SK-N-SH (cell line): ENCODE measurements at regions not wholly inside any gene's neighbourhood (a gene's known extent, or its start where the extent isn't known, plus 50 kb on each side); places are given as distances from the start of the nearest gene placed in this dataset.

ENCODE experiments used
- CTCF ChIA-PET: fragments of 300-600, 350-600 bp; formaldehyde crosslinking; extraction: SDS; loops from one replicate; lab custom pipeline; 2021; lab: Yijun Ruan, JAX
- POLR2A ChIA-PET: fragments of 350-600 bp; sonication (Branson Sonifier 250); formaldehyde crosslinking; extraction: SDS; loops from one replicate; lab custom pipeline; 2020; ENCODE audit warnings: antibody characterized with exemption, inconsistent platforms; lab: Yijun Ruan, JAX
- DNase-seq: peaks from one replicate; pipeline ENCODE4 v3.0.0; 2012
- H2AFZ ChIP-seq: fragments of 200-600 bp; sonication (generic); 2 replicates; pipeline ENCODE4 v1.8.1; 2016; ENCODE audit warnings: antibody characterized with exemption, mild to moderate bottlenecking, low read depth
- H3F3A ChIP-seq: fragments of 200-600 bp; sonication (generic); replicated peaks from 2 replicates; pipeline ENCODE3; 2016; ENCODE audit warnings: antibody characterized with exemption, mild to moderate bottlenecking; ENCODE audit not compliant: insufficient read depth
- H3K27ac ChIP-seq, 2 experiments: fragments of 200-500 bp in 1 of 2; fragments of 200-600 bp in 1 of 2; sonication (Bioruptor generic) in 1 of 2; sonication (generic), shearing (Covaris generic) in 1 of 2; 2 replicates each; pipeline versions ENCODE4 v1.5.1 to v1.6.1; 2014 to 2016; ENCODE audit warnings: low read depth in 2 of 2, inconsistent platforms in 1 of 2, low read length in 1 of 2, mild to moderate bottlenecking in 1 of 2, mixed read lengths in 1 of 2
- H3K27me3 ChIP-seq: fragments of 200-600 bp; sonication (generic), shearing (Covaris generic); 2 replicates; pipeline ENCODE4 v1.6.1; 2016; ENCODE audit warnings: mixed run types; ENCODE audit not compliant: insufficient read depth
- H3K36me3 ChIP-seq, 2 experiments: fragments of 200-500 bp in 1 of 2; fragments of 200-600 bp in 1 of 2; sonication (Bioruptor generic) in 1 of 2; sonication (generic) in 1 of 2; replicated peaks in 1 of 2; 2 replicates each; pipeline versions ENCODE3 to v1.5.1; 2014 to 2016; ENCODE audit warnings: low read length in 1 of 2, mild to moderate bottlenecking in 1 of 2; ENCODE audit not compliant: insufficient read depth in 2 of 2, control insufficient read depth in 1 of 2
- H3K4me1 ChIP-seq, 2 experiments: fragments of 200-500 bp in 1 of 2; fragments of 200-600 bp in 1 of 2; sonication (Bioruptor generic) in 1 of 2; sonication (generic), shearing (Covaris generic) in 1 of 2; 2 replicates each; pipeline versions ENCODE4 v1.5.1 to v1.6.1; 2014 to 2016; ENCODE audit warnings: low read depth in 1 of 2, low read length in 1 of 2, mixed run types in 1 of 2; ENCODE audit not compliant: insufficient read depth in 2 of 2, control insufficient read depth in 1 of 2
- H3K4me2 ChIP-seq: fragments of 200-600 bp; sonication (generic), shearing (Covaris generic); 2 replicates; pipeline ENCODE4 v1.6.1; 2017; ENCODE audit warnings: mixed run types
- H3K4me3 ChIP-seq, 2 experiments: fragments of 200-500 bp in 1 of 2; fragments of 200-600 bp in 1 of 2; sonication (Bioruptor generic) in 1 of 2; sonication (generic), shearing (Covaris generic) in 1 of 2; 2 replicates each; pipeline versions ENCODE4 v1.5.1 to v1.8.1; 2014 to 2016; ENCODE audit warnings: low read depth in 2 of 2, inconsistent platforms in 1 of 2, low read length in 1 of 2, mild to moderate bottlenecking in 1 of 2, mixed read lengths in 1 of 2, moderate library complexity in 1 of 2
- H3K79me2 ChIP-seq: fragments of 200-600 bp; sonication (generic); 2 replicates; pipeline ENCODE4 v1.8.1; 2017; ENCODE audit warnings: mild to moderate bottlenecking; ENCODE audit not compliant: insufficient read depth
- H3K9ac ChIP-seq: fragments of 200-600 bp; sonication (generic); 2 replicates; pipeline ENCODE4 v1.6.1; 2017; ENCODE audit warnings: mixed run types
- H3K9me2 ChIP-seq: fragments of 200-600 bp; sonication (generic); 2 replicates; pipeline ENCODE4 v1.6.1; 2017; ENCODE audit warnings: mixed run types
- H3K9me3 ChIP-seq: fragments of 200-600 bp; sonication (generic); 2 replicates; pipeline ENCODE4 v1.6.1; 2017; ENCODE audit warnings: mixed run types, mild to moderate bottlenecking, moderate library complexity
- H4K20me1 ChIP-seq: fragments of 200-600 bp; sonication (generic); 2 replicates; pipeline ENCODE4 v1.6.1; 2017; ENCODE audit warnings: mild to moderate bottlenecking, mixed run types; ENCODE audit not compliant: insufficient read depth
- EP300 ChIP-seq, 2 experiments: IDR thresholded peaks; 2 replicates each; pipeline versions ENCODE4 v1.4.0 to v1.6.1; 2012; ENCODE audit warnings: borderline replicate concordance in 1 of 2, low read depth in 1 of 2, low read length in 1 of 2
- EZH2phosphoT487 ChIP-seq: fragments of 200-600 bp; sonication (generic); IDR thresholded peaks from 2 replicates; pipeline ENCODE4 v1.6.1; 2017; ENCODE audit warnings: low read depth, mixed run types, mild to moderate bottlenecking, antibody characterized with exemption, moderate library complexity, borderline replicate concordance
- FOXJ3 ChIP-seq: sonication (generic); formaldehyde crosslinking; IDR thresholded peaks from 2 replicates; pipeline ENCODE4 v1.5.1; 2020; ENCODE audit warnings: mild to moderate bottlenecking, missing genetic modification reagents
- FOXM1 ChIP-seq: IDR thresholded peaks from 2 replicates; pipeline ENCODE4 v1.4.0; 2012; ENCODE audit warnings: low read depth, mild to moderate bottlenecking
- GABPA ChIP-seq: IDR thresholded peaks from 2 replicates; pipeline ENCODE4 v1.4.0; 2012; ENCODE audit warnings: low read depth, mild to moderate bottlenecking
- GATA2 ChIP-seq: sonication (generic); formaldehyde crosslinking; IDR thresholded peaks from 2 replicates; pipeline ENCODE4 v1.5.0; 2020; ENCODE audit warnings: mild to moderate bottlenecking, missing genetic modification reagents
- MXI1 ChIP-seq: IDR thresholded peaks from 2 replicates; pipeline ENCODE4 v1.6.1; 2012; ENCODE audit warnings: mild to moderate bottlenecking, low read depth, low read length, improper control_type of control experiment
- NFIC ChIP-seq: IDR thresholded peaks from 2 replicates; pipeline ENCODE4 v1.4.0; 2012; ENCODE audit warnings: borderline replicate concordance
- NRF1 ChIP-seq: IDR thresholded peaks from 2 replicates; pipeline ENCODE4 v1.6.1; 2012; ENCODE audit warnings: low read depth, mild to moderate bottlenecking, low read length
- POLR2AphosphoS5 ChIP-seq: IDR thresholded peaks from 2 replicates; pipeline ENCODE4 v1.6.1; 2012; ENCODE audit warnings: low read depth, low read length
- RXRA ChIP-seq: IDR thresholded peaks from 2 replicates; pipeline ENCODE4 v1.4.0; 2012; ENCODE audit warnings: low read depth, mild to moderate bottlenecking, borderline replicate concordance
- SIN3A ChIP-seq: IDR thresholded peaks from 2 replicates; pipeline ENCODE4 v1.6.1; 2012; ENCODE audit warnings: low read depth, mild to moderate bottlenecking, low read length, moderate library complexity, borderline replicate concordance
- TAF1 ChIP-seq: IDR thresholded peaks from 2 replicates; pipeline ENCODE4 v1.6.1; 2012; ENCODE audit warnings: low read depth, mild to moderate bottlenecking, low read length, moderate library complexity, borderline replicate concordance
- TCF12 ChIP-seq: IDR thresholded peaks from 2 replicates; pipeline ENCODE4 v1.4.0; 2012
- WGBS: methylation state at CpG from one replicate; pipeline ENCODE4 v1.1.6; 2017; ENCODE audit warnings: low lambda C conversion rate; 5-methylcytosine and 5-hydroxymethylcytosine counted together
- TF ChIP-seq, protein P1 (sequence below): fragments of 200-600 bp; sonication (generic); IDR thresholded peaks from 2 replicates; pipeline ENCODE4 v1.6.1; 2017; ENCODE audit warnings: antibody characterized with exemption, mild to moderate bottlenecking, moderate library complexity
- TF ChIP-seq, protein P2 (sequence below): fragments of 150-350 bp; IDR thresholded peaks from 2 replicates; pipeline ENCODE4 v1.6.1; 2017; ENCODE audit warnings: antibody characterized with exemption, low read length, low read depth, borderline replicate concordance
- TF ChIP-seq, protein P3 (sequence below): fragments of 150-350 bp; IDR thresholded peaks from 2 replicates; pipeline ENCODE4 v1.6.1; 2016; ENCODE audit warnings: mild to moderate bottlenecking, low read depth, low read length
- TF ChIP-seq, protein P4 (sequence below): IDR thresholded peaks from 2 replicates; pipeline ENCODE4 v1.4.0; 2012; ENCODE audit warnings: low read depth

DNA sequence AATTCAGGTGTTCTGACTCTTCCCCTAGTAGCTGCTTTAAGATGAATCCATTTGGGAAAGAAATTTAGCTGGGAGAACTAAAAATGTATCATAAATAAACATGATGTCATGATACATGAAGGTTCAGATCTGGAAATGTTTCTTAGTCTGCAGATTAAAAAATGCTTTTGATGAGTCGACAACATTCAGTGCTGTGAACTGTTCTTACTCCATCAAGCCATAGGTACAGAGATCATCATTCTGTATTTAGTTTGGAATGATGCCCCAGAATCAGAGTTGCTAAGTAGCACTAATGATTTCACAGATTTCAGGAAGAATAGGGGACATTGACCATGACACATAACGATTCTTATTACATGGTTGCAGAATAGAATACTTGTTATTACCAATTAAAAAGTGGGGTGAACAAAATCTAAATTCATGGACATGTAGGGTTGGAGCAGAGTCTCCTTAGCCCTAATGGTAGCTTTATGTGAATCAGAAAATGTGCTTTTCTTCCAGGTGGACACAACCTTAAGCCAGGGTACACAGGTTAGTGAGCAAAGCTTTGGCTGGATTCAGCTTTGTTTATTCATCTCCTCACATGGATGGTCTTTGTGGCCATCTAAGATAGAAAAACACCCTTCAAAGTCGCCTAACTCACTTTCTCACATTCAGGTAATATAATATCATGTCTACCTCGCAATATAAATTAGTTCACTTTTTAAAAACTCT lies 205.4 kb upstream of the SEL1L start:
- WGBS = 4% methylated on average over 4 of the region's 4 CpGs
- Histone ChIP-seq H3K36me3 (no peaks in the 10 kb centered on the region), H3K4me2 (no peak overlapping the region), H3K9ac (no peak overlapping the region), H3K4me3 (no peak overlapping the region), H3K9me2 (no peaks in the 10 kb centered on the region), H4K20me1 (no peaks in the 10 kb centered on the region), H3K27ac (no peak overlapping the region), H3K27me3 (no peaks in the 10 kb centered on the region), H3F3A (no peaks in the 10 kb centered on the region), H3K9me3 (no peaks in the 10 kb centered on the region), H2AFZ (no peak overlapping the region), H3K4me1 (no peaks in the 10 kb centered on the region), H3K79me2 (no peaks in the 10 kb centered on the region)
- ChIA-PET CTCF (interaction anchor here (1.2 kb wide), 1 partner anchor 12 kb away, joined by 3 read pairs; no protein-coding TSS in a partner anchor), POLR2A (no interaction called here)
- DNase-seq = no peak
- TF ChIP-seq, protein P1, sequence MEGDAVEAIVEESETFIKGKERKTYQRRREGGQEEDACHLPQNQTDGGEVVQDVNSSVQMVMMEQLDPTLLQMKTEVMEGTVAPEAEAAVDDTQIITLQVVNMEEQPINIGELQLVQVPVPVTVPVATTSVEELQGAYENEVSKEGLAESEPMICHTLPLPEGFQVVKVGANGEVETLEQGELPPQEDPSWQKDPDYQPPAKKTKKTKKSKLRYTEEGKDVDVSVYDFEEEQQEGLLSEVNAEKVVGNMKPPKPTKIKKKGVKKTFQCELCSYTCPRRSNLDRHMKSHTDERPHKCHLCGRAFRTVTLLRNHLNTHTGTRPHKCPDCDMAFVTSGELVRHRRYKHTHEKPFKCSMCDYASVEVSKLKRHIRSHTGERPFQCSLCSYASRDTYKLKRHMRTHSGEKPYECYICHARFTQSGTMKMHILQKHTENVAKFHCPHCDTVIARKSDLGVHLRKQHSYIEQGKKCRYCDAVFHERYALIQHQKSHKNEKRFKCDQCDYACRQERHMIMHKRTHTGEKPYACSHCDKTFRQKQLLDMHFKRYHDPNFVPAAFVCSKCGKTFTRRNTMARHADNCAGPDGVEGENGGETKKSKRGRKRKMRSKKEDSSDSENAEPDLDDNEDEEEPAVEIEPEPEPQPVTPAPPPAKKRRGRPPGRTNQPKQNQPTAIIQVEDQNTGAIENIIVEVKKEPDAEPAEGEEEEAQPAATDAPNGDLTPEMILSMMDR = no peak
- TF ChIP-seq TAF1 (no peak), EZH2phosphoT487 (no peak), RXRA (no peak), MXI1 (no peak), POLR2AphosphoS5 (no peak), SIN3A (no peak), FOXJ3 (CRISPR knock-in tag) (no peak), EP300 (IDR thresholded peaks at IDR 0.05; ENCODE audit: borderline replicate concordance in 1 of 2, low read depth in 1 of 2, low read length in 1 of 2) (no peak), NFIC (no peak), GATA2 (CRISPR knock-in tag) (no peak), TCF12 (no peak), GABPA (no peak), FOXM1 (no peak), NRF1 (no peak)
- TF ChIP-seq, protein P2, sequence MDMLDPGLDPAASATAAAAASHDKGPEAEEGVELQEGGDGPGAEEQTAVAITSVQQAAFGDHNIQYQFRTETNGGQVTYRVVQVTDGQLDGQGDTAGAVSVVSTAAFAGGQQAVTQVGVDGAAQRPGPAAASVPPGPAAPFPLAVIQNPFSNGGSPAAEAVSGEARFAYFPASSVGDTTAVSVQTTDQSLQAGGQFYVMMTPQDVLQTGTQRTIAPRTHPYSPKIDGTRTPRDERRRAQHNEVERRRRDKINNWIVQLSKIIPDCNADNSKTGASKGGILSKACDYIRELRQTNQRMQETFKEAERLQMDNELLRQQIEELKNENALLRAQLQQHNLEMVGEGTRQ = no peak
- TF ChIP-seq, protein P3, sequence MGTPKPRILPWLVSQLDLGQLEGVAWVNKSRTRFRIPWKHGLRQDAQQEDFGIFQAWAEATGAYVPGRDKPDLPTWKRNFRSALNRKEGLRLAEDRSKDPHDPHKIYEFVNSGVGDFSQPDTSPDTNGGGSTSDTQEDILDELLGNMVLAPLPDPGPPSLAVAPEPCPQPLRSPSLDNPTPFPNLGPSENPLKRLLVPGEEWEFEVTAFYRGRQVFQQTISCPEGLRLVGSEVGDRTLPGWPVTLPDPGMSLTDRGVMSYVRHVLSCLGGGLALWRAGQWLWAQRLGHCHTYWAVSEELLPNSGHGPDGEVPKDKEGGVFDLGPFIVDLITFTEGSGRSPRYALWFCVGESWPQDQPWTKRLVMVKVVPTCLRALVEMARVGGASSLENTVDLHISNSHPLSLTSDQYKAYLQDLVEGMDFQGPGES = no peak
- TF ChIP-seq, protein P4, sequence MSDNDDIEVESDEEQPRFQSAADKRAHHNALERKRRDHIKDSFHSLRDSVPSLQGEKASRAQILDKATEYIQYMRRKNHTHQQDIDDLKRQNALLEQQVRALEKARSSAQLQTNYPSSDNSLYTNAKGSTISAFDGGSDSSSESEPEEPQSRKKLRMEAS = no peak
